ENCODE measurements at regions not wholly inside any gene's neighbourhood (a gene's known extent, or its start where the extent isn't known, plus 50 kb on each side); places are given as distances from the start of the nearest gene placed in this dataset.
"Not testable (repeated sequence)": the region's sequence is repeated elsewhere in the genome, so short reads cannot be mapped to it uniquely, and the experiment has no call there.

- Histone ChIP-seq H3K4me3 (ENCODE audit: control insufficient read depth in 1 of 7, extremely low read depth in 1 of 7, insufficient read depth in 4 of 7, low read depth in 2 of 7, low read length in 6 of 7) (no peak overlapping the region), H3K4me1 (ENCODE audit: control extremely low read depth in 1 of 4, control insufficient read depth in 4 of 4, insufficient read depth in 4 of 4, low read length in 3 of 4) (no peaks in the 10 kb centered on the region), H3K27me3 (replicated peaks in 2 of 5; ENCODE audit: control insufficient read depth in 4 of 5, insufficient read depth in 5 of 5, low read length in 4 of 5) (no peaks in the 10 kb centered on the region), H3K9me3 (ENCODE audit: control extremely low read depth in 1 of 5, control insufficient read depth in 4 of 5, insufficient read depth in 2 of 5, low read depth in 1 of 5, low read length in 4 of 5) (no peaks in the 10 kb centered on the region), H3K27ac (ENCODE audit: insufficient read depth in 1 of 2, low read depth in 1 of 2, low read length in 2 of 2, poor library complexity in 1 of 2, severe bottlenecking in 2 of 2) (no peak overlapping the region), H3K36me3 (ENCODE audit: control insufficient read depth in 4 of 4, insufficient read depth in 4 of 4, low read length in 3 of 4) (no peaks in the 10 kb centered on the region)
- CTCF ChIA-PET: no interaction called here
- WGBS (ENCODE audit: insufficient coverage): no CpG with 5 or more reads among the region's 2 CpGs
- POLR2A ChIA-PET: no interaction called here
- no peak for DNase-seq
Measured at GRCh38 chr2:198523710-198524109, 719.3 kb downstream of the PLCL1 start.

GRCh38 chr2:198518935-198519334 lies 714.5 kb downstream of the PLCL1 start:
- no CpG with 5 or more reads among the region's 2 CpGs for WGBS (ENCODE audit: insufficient coverage)

GRCh38 chr2:198517976-198518375 lies 713.6 kb downstream of the PLCL1 start:
- Histone ChIP-seq H3K36me3 (ENCODE audit: control insufficient read depth in 4 of 4, insufficient read depth in 4 of 4, low read length in 3 of 4) (no peaks in the 10 kb centered on the region), H3K27ac (ENCODE audit: insufficient read depth in 1 of 2, low read depth in 1 of 2, low read length in 2 of 2, poor library complexity in 1 of 2, severe bottlenecking in 2 of 2) (no peak overlapping the region), H3K4me1 (ENCODE audit: control extremely low read depth in 1 of 4, control insufficient read depth in 4 of 4, insufficient read depth in 4 of 4, low read length in 3 of 4) (no peaks in the 10 kb centered on the region), H3K9me3 (ENCODE audit: control extremely low read depth in 1 of 5, control insufficient read depth in 4 of 5, insufficient read depth in 2 of 5, low read depth in 1 of 5, low read length in 4 of 5) (no peaks in the 10 kb centered on the region), H3K4me3 (ENCODE audit: control insufficient read depth in 1 of 7, extremely low read depth in 1 of 7, insufficient read depth in 4 of 7, low read depth in 2 of 7, low read length in 6 of 7) (no peak overlapping the region), H3K27me3 (replicated peaks in 2 of 5; ENCODE audit: control insufficient read depth in 4 of 5, insufficient read depth in 5 of 5, low read length in 4 of 5) (no peaks in the 10 kb centered on the region)
- DNase-seq: no peak
- CTCF ChIA-PET: no interaction called here
- POLR2A ChIA-PET: no interaction called here
- WGBS (ENCODE audit: insufficient coverage): 86% methylated on average over 2 of the region's 2 CpGs

More at GRCh38 chr2:198518935-198519334, 714.5 kb downstream of the PLCL1 start:
- POLR2A ChIA-PET: no interaction called here
- no peaks in the 10 kb centered on the region for H3K4me1 ChIP-seq (ENCODE audit: control extremely low read depth in 1 of 4, control insufficient read depth in 4 of 4, insufficient read depth in 4 of 4, low read length in 3 of 4)
- H3K4me3 ChIP-seq (ENCODE audit: control insufficient read depth in 1 of 7, extremely low read depth in 1 of 7, insufficient read depth in 4 of 7, low read depth in 2 of 7, low read length in 6 of 7): no peak overlapping the region
- CTCF ChIA-PET: no interaction called here
- H3K9me3 ChIP-seq (ENCODE audit: control extremely low read depth in 1 of 5, control insufficient read depth in 4 of 5, insufficient read depth in 2 of 5, low read depth in 1 of 5, low read length in 4 of 5): no peaks in the 10 kb centered on the region
- H3K27ac ChIP-seq (ENCODE audit: insufficient read depth in 1 of 2, low read depth in 1 of 2, low read length in 2 of 2, poor library complexity in 1 of 2, severe bottlenecking in 2 of 2): no peak overlapping the region
- H3K27me3 ChIP-seq (replicated peaks in 2 of 5; ENCODE audit: control insufficient read depth in 4 of 5, insufficient read depth in 5 of 5, low read length in 4 of 5): no peaks in the 10 kb centered on the region
- H3K36me3 ChIP-seq (ENCODE audit: control insufficient read depth in 4 of 4, insufficient read depth in 4 of 4, low read length in 3 of 4): no peaks in the 10 kb centered on the region
- DNase-seq: no peak

GRCh38 chr2:198508610-198509009 lies 704.2 kb downstream of the PLCL1 start:
- H3K4me1 ChIP-seq (ENCODE audit: control extremely low read depth in 1 of 4, control insufficient read depth in 4 of 4, insufficient read depth in 4 of 4, low read length in 3 of 4); H3K4me3 ChIP-seq (ENCODE audit: control insufficient read depth in 1 of 7, extremely low read depth in 1 of 7, insufficient read depth in 4 of 7, low read depth in 2 of 7, low read length in 6 of 7); DNase-seq; POLR2A ChIA-PET; H3K36me3 ChIP-seq (ENCODE audit: control insufficient read depth in 4 of 4, insufficient read depth in 4 of 4, low read length in 3 of 4); H3K27ac ChIP-seq (ENCODE audit: insufficient read depth in 1 of 2, low read depth in 1 of 2, low read length in 2 of 2, poor library complexity in 1 of 2, severe bottlenecking in 2 of 2); H3K9me3 ChIP-seq (ENCODE audit: control extremely low read depth in 1 of 5, control insufficient read depth in 4 of 5, insufficient read depth in 2 of 5, low read depth in 1 of 5, low read length in 4 of 5); CTCF ChIA-PET; H3K27me3 ChIP-seq (replicated peaks in 2 of 5; ENCODE audit: control insufficient read depth in 4 of 5, insufficient read depth in 5 of 5, low read length in 4 of 5): not testable (repeated sequence)
- no CpG with 5 or more reads among the region's 1 CpG for WGBS (ENCODE audit: insufficient coverage)

- DNase-seq: no peak
- ChIA-PET POLR2A (no interaction called here), CTCF (no interaction called here)
Measured at GRCh38 chr2:198499539-198499938, 695.1 kb downstream of the PLCL1 start.

DNA sequence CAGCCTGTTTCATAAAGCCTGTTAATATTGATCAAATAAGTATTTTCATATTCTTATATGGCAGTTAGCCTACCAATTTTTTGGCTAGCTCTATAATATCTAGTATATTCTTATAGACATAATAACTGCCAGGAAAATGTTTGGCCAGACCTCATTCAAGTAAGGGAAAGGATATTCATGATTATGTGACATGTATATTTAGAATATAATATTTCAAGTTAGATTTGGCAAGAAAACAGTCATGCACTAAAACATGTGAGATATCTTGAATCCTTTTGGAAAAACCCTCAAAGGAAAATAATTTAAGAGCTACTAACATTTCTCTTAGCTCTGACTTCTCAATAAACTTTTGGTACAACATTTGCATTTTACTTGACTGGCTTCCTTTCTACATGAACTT lies 694.1 kb downstream of the PLCL1 start:
- Histone ChIP-seq H3K4me3 (ENCODE audit: control insufficient read depth in 1 of 7, extremely low read depth in 1 of 7, insufficient read depth in 4 of 7, low read depth in 2 of 7, low read length in 6 of 7) (no peak overlapping the region), H3K9me3 (ENCODE audit: control extremely low read depth in 1 of 5, control insufficient read depth in 4 of 5, insufficient read depth in 2 of 5, low read depth in 1 of 5, low read length in 4 of 5) (no peaks in the 10 kb centered on the region), H3K27me3 (replicated peaks in 2 of 5; ENCODE audit: control insufficient read depth in 4 of 5, insufficient read depth in 5 of 5, low read length in 4 of 5) (peaks cover 0 to 3% (median 0%) of the 10 kb centered on the region in 5 experiments), H3K36me3 (ENCODE audit: control insufficient read depth in 4 of 4, insufficient read depth in 4 of 4, low read length in 3 of 4) (no peaks in the 10 kb centered on the region), H3K27ac (ENCODE audit: insufficient read depth in 1 of 2, low read depth in 1 of 2, low read length in 2 of 2, poor library complexity in 1 of 2, severe bottlenecking in 2 of 2) (no peak overlapping the region), H3K4me1 (ENCODE audit: control extremely low read depth in 1 of 4, control insufficient read depth in 4 of 4, insufficient read depth in 4 of 4, low read length in 3 of 4) (no peaks in the 10 kb centered on the region)
- ChIA-PET POLR2A (no interaction called here), CTCF (no interaction called here)
- no peak for DNase-seq

More at GRCh38 chr2:198499539-198499938, 695.1 kb downstream of the PLCL1 start:
- Histone ChIP-seq H3K27ac (ENCODE audit: insufficient read depth in 1 of 2, low read depth in 1 of 2, low read length in 2 of 2, poor library complexity in 1 of 2, severe bottlenecking in 2 of 2) (no peak overlapping the region), H3K4me3 (ENCODE audit: control insufficient read depth in 1 of 7, extremely low read depth in 1 of 7, insufficient read depth in 4 of 7, low read depth in 2 of 7, low read length in 6 of 7) (no peak overlapping the region), H3K36me3 (ENCODE audit: control insufficient read depth in 4 of 4, insufficient read depth in 4 of 4, low read length in 3 of 4) (no peaks in the 10 kb centered on the region), H3K4me1 (ENCODE audit: control extremely low read depth in 1 of 4, control insufficient read depth in 4 of 4, insufficient read depth in 4 of 4, low read length in 3 of 4) (no peaks in the 10 kb centered on the region), H3K9me3 (ENCODE audit: control extremely low read depth in 1 of 5, control insufficient read depth in 4 of 5, insufficient read depth in 2 of 5, low read depth in 1 of 5, low read length in 4 of 5) (no peaks in the 10 kb centered on the region), H3K27me3 (replicated peaks in 2 of 5; ENCODE audit: control insufficient read depth in 4 of 5, insufficient read depth in 5 of 5, low read length in 4 of 5) (peaks cover 0 to 3% (median 0%) of the 10 kb centered on the region in 5 experiments)
- whole genome bisulfite sequencing (ENCODE audit: insufficient coverage): 48% methylated on average over 3 of the region's 6 CpGs

- no peak overlapping the region for H3K27ac ChIP-seq (ENCODE audit: insufficient read depth in 1 of 2, low read depth in 1 of 2, low read length in 2 of 2, poor library complexity in 1 of 2, severe bottlenecking in 2 of 2)
- H3K36me3 ChIP-seq (ENCODE audit: control insufficient read depth in 4 of 4, insufficient read depth in 4 of 4, low read length in 3 of 4): no peaks in the 10 kb centered on the region
- POLR2A ChIA-PET: no interaction called here
- H3K9me3 ChIP-seq (ENCODE audit: control extremely low read depth in 1 of 5, control insufficient read depth in 4 of 5, insufficient read depth in 2 of 5, low read depth in 1 of 5, low read length in 4 of 5): no peaks in the 10 kb centered on the region
- no peak overlapping the region for H3K4me3 ChIP-seq (ENCODE audit: control insufficient read depth in 1 of 7, extremely low read depth in 1 of 7, insufficient read depth in 4 of 7, low read depth in 2 of 7, low read length in 6 of 7)
- H3K4me1 ChIP-seq (ENCODE audit: control extremely low read depth in 1 of 4, control insufficient read depth in 4 of 4, insufficient read depth in 4 of 4, low read length in 3 of 4): no peaks in the 10 kb centered on the region
- no peak for DNase-seq
- peaks cover 0 to 3% (median 0%) of the 10 kb centered on the region in 5 experiments for H3K27me3 ChIP-seq (replicated peaks in 2 of 5; ENCODE audit: control insufficient read depth in 4 of 5, insufficient read depth in 5 of 5, low read length in 4 of 5)
- CTCF ChIA-PET: no interaction called here
Measured at GRCh38 chr2:198498048-198498447, 693.7 kb downstream of the PLCL1 start.

DNA sequence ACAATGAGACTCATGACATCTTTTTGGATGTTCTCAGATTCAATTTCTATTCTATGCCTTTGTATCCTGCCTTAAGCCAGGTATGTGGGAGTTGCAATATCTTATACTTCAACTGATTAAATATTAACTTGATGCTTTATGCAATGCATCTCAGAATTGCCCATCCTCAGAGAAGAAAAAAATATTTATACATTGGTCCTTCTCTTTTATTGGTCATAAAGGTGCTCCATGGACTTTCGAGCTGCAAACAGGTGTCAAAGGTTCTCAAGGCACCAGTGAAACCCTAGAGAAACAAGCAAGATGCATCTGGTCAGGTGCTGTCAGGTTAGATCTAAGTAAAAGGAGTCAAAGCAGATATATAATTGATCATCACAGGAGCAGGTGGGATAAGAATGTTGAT lies 690.5 kb downstream of the PLCL1 start:
- ChIA-PET POLR2A (no interaction called here), CTCF (no interaction called here)
- H3K4me3 ChIP-seq (ENCODE audit: control insufficient read depth in 1 of 7, extremely low read depth in 1 of 7, insufficient read depth in 4 of 7, low read depth in 2 of 7, low read length in 6 of 7): no peak overlapping the region
- 100% methylated on average over 1 of the region's 1 CpG for WGBS (ENCODE audit: insufficient coverage)
- H3K36me3 ChIP-seq (ENCODE audit: control insufficient read depth in 4 of 4, insufficient read depth in 4 of 4, low read length in 3 of 4): no peaks in the 10 kb centered on the region
- no peaks in the 10 kb centered on the region for H3K4me1 ChIP-seq (ENCODE audit: control extremely low read depth in 1 of 4, control insufficient read depth in 4 of 4, insufficient read depth in 4 of 4, low read length in 3 of 4)
- no peak for DNase-seq
- H3K27ac ChIP-seq (ENCODE audit: insufficient read depth in 1 of 2, low read depth in 1 of 2, low read length in 2 of 2, poor library complexity in 1 of 2, severe bottlenecking in 2 of 2): no peak overlapping the region
- no peaks in the 10 kb centered on the region for H3K9me3 ChIP-seq (ENCODE audit: control extremely low read depth in 1 of 5, control insufficient read depth in 4 of 5, insufficient read depth in 2 of 5, low read depth in 1 of 5, low read length in 4 of 5)
- H3K27me3 ChIP-seq (replicated peaks in 2 of 5; ENCODE audit: control insufficient read depth in 4 of 5, insufficient read depth in 5 of 5, low read length in 4 of 5): peaks cover 0 to 3% (median 0%) of the 10 kb centered on the region in 5 experiments

Data from common myeloid progenitor, CD34-positive (primary cell).